Osteocyte (in vitro differentiated cells): ENCODE measurements at regions not wholly inside any gene's neighbourhood (a gene's known extent, or its start where the extent isn't known, plus 50 kb on each side); places are given as distances from the start of the nearest gene placed in this dataset.
"Not testable (repeated sequence)": the region's sequence is repeated elsewhere in the genome, so short reads cannot be mapped to it uniquely, and the experiment has no call there.

ENCODE experiments used
- DNase-seq: peaks from one replicate; pipeline ENCODE4 v3.0.0; 2021; ENCODE audit warnings: mixed read lengths; ENCODE audit not compliant: unreplicated experiment; ENCODE audit errors: extremely low spot score
- H3K27ac Mint-ChIP-seq: one replicate; pipeline ENCODE4 v1.8.0; 2021; ENCODE audit warnings: mild to moderate bottlenecking, mixed read lengths; ENCODE audit not compliant: unreplicated experiment
- H3K27me3 Mint-ChIP-seq: one replicate; pipeline ENCODE4 v1.8.0; 2021; ENCODE audit warnings: mixed read lengths; ENCODE audit not compliant: unreplicated experiment
- H3K36me3 Mint-ChIP-seq: one replicate; pipeline ENCODE4 v1.8.0; 2021; ENCODE audit warnings: mixed read lengths; ENCODE audit not compliant: unreplicated experiment
- H3K4me1 Mint-ChIP-seq: one replicate; pipeline ENCODE4 v1.8.0; 2021; ENCODE audit warnings: mixed read lengths; ENCODE audit not compliant: unreplicated experiment
- H3K4me3 Mint-ChIP-seq: one replicate; pipeline ENCODE4 v1.8.0; 2021; ENCODE audit warnings: mild to moderate bottlenecking, moderate library complexity, mixed read lengths; ENCODE audit not compliant: unreplicated experiment
- H3K9me3 Mint-ChIP-seq: one replicate; pipeline ENCODE4 v1.8.0; 2021; ENCODE audit warnings: mixed read lengths; ENCODE audit not compliant: unreplicated experiment
- CTCF ChIP-seq: fragments of 200-600 bp; sonication (generic); IDR thresholded peaks from 2 replicates; pipeline ENCODE4 v1.5.0; 2021; ENCODE audit warnings: antibody characterized with exemption, mild to moderate bottlenecking, moderate library complexity

GRCh38 chr5:100709771-100710170, 174.6 kb downstream of the FAM174A start:
- TF ChIP-seq CTCF: no peak
- DNase-seq: no peak
- Mint-ChIP-seq H3K4me1 (no peaks in the 10 kb centered on the region), H3K36me3 (no peaks in the 10 kb centered on the region), H3K27ac (no peak overlapping the region), H3K4me3 (no peak overlapping the region), H3K9me3 (no peaks in the 10 kb centered on the region), H3K27me3 (peaks cover 11% of the 10 kb centered on the region)

- not testable (repeated sequence) for H3K27ac Mint-ChIP-seq, H3K9me3 Mint-ChIP-seq, H3K36me3 Mint-ChIP-seq, H3K4me1 Mint-ChIP-seq, H3K4me3 Mint-ChIP-seq, DNase-seq
- peaks cover 20% of the 10 kb centered on the region for H3K27me3 Mint-ChIP-seq
These were observed 179.6 kb downstream of the FAM174A start for GRCh38 chr5:100714780-100715179.

GRCh38 chr5:100722657-100723056, 180.4 kb downstream of the ST8SIA4 start:
- Mint-ChIP-seq H3K4me3 (no peak overlapping the region), H3K36me3 (no peaks in the 10 kb centered on the region), H3K27ac (no peak overlapping the region), H3K27me3 (peaks cover 8% of the 10 kb centered on the region), H3K9me3 (no peaks in the 10 kb centered on the region), H3K4me1 (no peaks in the 10 kb centered on the region)
- no peak for TF ChIP-seq CTCF
- DNase-seq: no peak

DNA sequence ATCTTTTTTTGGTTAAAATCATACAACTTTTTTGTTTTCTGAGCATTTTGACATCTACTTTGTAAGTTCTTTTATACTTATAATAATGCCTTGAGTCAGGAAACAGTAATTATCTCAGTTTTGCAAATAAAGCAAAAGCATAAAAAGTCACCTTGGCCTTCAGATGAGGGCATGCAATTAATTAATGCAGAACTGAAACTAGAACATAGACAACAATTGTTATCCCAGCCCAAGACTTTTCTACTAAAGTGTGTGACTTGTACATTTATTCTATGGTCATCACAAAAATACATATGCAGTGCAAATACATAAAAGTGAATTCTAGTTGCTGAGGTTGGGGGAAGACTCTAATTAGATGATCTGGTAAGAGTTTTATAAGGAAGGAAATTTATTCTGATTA, 179.9 kb downstream of the ST8SIA4 start:
- Mint-ChIP-seq H3K9me3 (no peaks in the 10 kb centered on the region), H3K27me3 (peaks cover 8% of the 10 kb centered on the region), H3K4me1 (no peaks in the 10 kb centered on the region), H3K4me3 (no peak overlapping the region), H3K36me3 (no peaks in the 10 kb centered on the region), H3K27ac (no peak overlapping the region)
- no peak for DNase-seq
- TF ChIP-seq CTCF: no peak

DNA sequence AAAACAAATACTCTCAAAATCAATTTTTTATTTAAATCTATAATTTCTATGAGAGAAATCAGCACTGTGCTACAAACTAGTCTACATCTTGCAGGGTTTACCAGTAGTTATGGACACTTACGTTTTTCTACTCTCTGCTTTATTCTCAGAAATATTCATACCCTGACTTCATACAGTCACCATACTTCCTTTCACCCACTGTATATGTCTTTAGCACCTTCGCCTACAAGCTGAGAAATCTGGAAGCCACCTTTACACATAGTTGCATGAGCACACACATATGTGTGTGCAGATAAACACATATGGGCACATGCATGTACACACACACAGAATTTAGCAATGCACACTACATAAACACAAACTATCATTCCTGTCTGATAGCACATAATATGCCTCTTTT, 177.0 kb downstream of the ST8SIA4 start:
- Mint-ChIP-seq H3K27me3 (peaks cover 24% of the 10 kb centered on the region), H3K9me3 (no peaks in the 10 kb centered on the region), H3K36me3 (no peaks in the 10 kb centered on the region), H3K4me1 (no peaks in the 10 kb centered on the region), H3K4me3 (no peak overlapping the region), H3K27ac (no peak overlapping the region)
- DNase-seq: no peak
- TF ChIP-seq CTCF: no peak

GRCh38 chr5:100731768-100732167, 171.3 kb downstream of the ST8SIA4 start:
- no peak overlapping the region for H3K4me3 Mint-ChIP-seq
- peaks cover 35% of the 10 kb centered on the region for H3K27me3 Mint-ChIP-seq
- no peaks in the 10 kb centered on the region for H3K36me3 Mint-ChIP-seq
- no peak overlapping the region for H3K27ac Mint-ChIP-seq
- no peaks in the 10 kb centered on the region for H3K9me3 Mint-ChIP-seq
- no peak for TF ChIP-seq CTCF
- H3K4me1 Mint-ChIP-seq: no peaks in the 10 kb centered on the region
- no peak for DNase-seq
